SK-N-SH (cell line): ENCODE measurements at regions not wholly inside any gene's neighbourhood (a gene's known extent, or its start where the extent isn't known, plus 50 kb on each side); places are given as distances from the start of the nearest gene placed in this dataset.

Experiments used
- CTCF ChIA-PET: fragments of 300-600, 350-600 bp; formaldehyde crosslinking; extraction: SDS; loops from one replicate; lab custom pipeline; 2021; lab: Yijun Ruan, JAX
- POLR2A ChIA-PET: fragments of 350-600 bp; sonication (Branson Sonifier 250); formaldehyde crosslinking; extraction: SDS; loops from one replicate; lab custom pipeline; 2020; ENCODE audit warnings: antibody characterized with exemption, inconsistent platforms; lab: Yijun Ruan, JAX
- DNase-seq: peaks from one replicate; pipeline ENCODE4 v3.0.0; 2012
- H2AFZ ChIP-seq: fragments of 200-600 bp; sonication (generic); 2 replicates; pipeline ENCODE4 v1.8.1; 2016; ENCODE audit warnings: antibody characterized with exemption, mild to moderate bottlenecking, low read depth
- H3F3A ChIP-seq: fragments of 200-600 bp; sonication (generic); replicated peaks from 2 replicates; pipeline ENCODE3; 2016; ENCODE audit warnings: antibody characterized with exemption, mild to moderate bottlenecking; ENCODE audit not compliant: insufficient read depth
- H3K27ac ChIP-seq, 2 experiments: fragments of 200-500 bp in 1 of 2; fragments of 200-600 bp in 1 of 2; sonication (Bioruptor generic) in 1 of 2; sonication (generic), shearing (Covaris generic) in 1 of 2; 2 replicates each; pipeline versions ENCODE4 v1.5.1 to v1.6.1; 2014 to 2016; ENCODE audit warnings: low read depth in 2 of 2, inconsistent platforms in 1 of 2, low read length in 1 of 2, mild to moderate bottlenecking in 1 of 2, mixed read lengths in 1 of 2
- H3K27me3 ChIP-seq: fragments of 200-600 bp; sonication (generic), shearing (Covaris generic); 2 replicates; pipeline ENCODE4 v1.6.1; 2016; ENCODE audit warnings: mixed run types; ENCODE audit not compliant: insufficient read depth
- H3K36me3 ChIP-seq, 2 experiments: fragments of 200-500 bp in 1 of 2; fragments of 200-600 bp in 1 of 2; sonication (Bioruptor generic) in 1 of 2; sonication (generic) in 1 of 2; replicated peaks in 1 of 2; 2 replicates each; pipeline versions ENCODE3 to v1.5.1; 2014 to 2016; ENCODE audit warnings: low read length in 1 of 2, mild to moderate bottlenecking in 1 of 2; ENCODE audit not compliant: insufficient read depth in 2 of 2, control insufficient read depth in 1 of 2
- H3K4me1 ChIP-seq, 2 experiments: fragments of 200-500 bp in 1 of 2; fragments of 200-600 bp in 1 of 2; sonication (Bioruptor generic) in 1 of 2; sonication (generic), shearing (Covaris generic) in 1 of 2; 2 replicates each; pipeline versions ENCODE4 v1.5.1 to v1.6.1; 2014 to 2016; ENCODE audit warnings: low read depth in 1 of 2, low read length in 1 of 2, mixed run types in 1 of 2; ENCODE audit not compliant: insufficient read depth in 2 of 2, control insufficient read depth in 1 of 2
- H3K4me2 ChIP-seq: fragments of 200-600 bp; sonication (generic), shearing (Covaris generic); 2 replicates; pipeline ENCODE4 v1.6.1; 2017; ENCODE audit warnings: mixed run types
- H3K4me3 ChIP-seq, 2 experiments: fragments of 200-500 bp in 1 of 2; fragments of 200-600 bp in 1 of 2; sonication (Bioruptor generic) in 1 of 2; sonication (generic), shearing (Covaris generic) in 1 of 2; 2 replicates each; pipeline versions ENCODE4 v1.5.1 to v1.8.1; 2014 to 2016; ENCODE audit warnings: low read depth in 2 of 2, inconsistent platforms in 1 of 2, low read length in 1 of 2, mild to moderate bottlenecking in 1 of 2, mixed read lengths in 1 of 2, moderate library complexity in 1 of 2
- H3K79me2 ChIP-seq: fragments of 200-600 bp; sonication (generic); 2 replicates; pipeline ENCODE4 v1.8.1; 2017; ENCODE audit warnings: mild to moderate bottlenecking; ENCODE audit not compliant: insufficient read depth
- H3K9ac ChIP-seq: fragments of 200-600 bp; sonication (generic); 2 replicates; pipeline ENCODE4 v1.6.1; 2017; ENCODE audit warnings: mixed run types
- H3K9me2 ChIP-seq: fragments of 200-600 bp; sonication (generic); 2 replicates; pipeline ENCODE4 v1.6.1; 2017; ENCODE audit warnings: mixed run types
- H3K9me3 ChIP-seq: fragments of 200-600 bp; sonication (generic); 2 replicates; pipeline ENCODE4 v1.6.1; 2017; ENCODE audit warnings: mixed run types, mild to moderate bottlenecking, moderate library complexity
- H4K20me1 ChIP-seq: fragments of 200-600 bp; sonication (generic); 2 replicates; pipeline ENCODE4 v1.6.1; 2017; ENCODE audit warnings: mild to moderate bottlenecking, mixed run types; ENCODE audit not compliant: insufficient read depth
- CTCF ChIP-seq: fragments of 200-600 bp; sonication (generic); IDR thresholded peaks from 2 replicates; pipeline ENCODE4 v1.6.1; 2017; ENCODE audit warnings: antibody characterized with exemption, mild to moderate bottlenecking, moderate library complexity
- ELF1 ChIP-seq: IDR thresholded peaks from 2 replicates; pipeline ENCODE4 v1.4.0; 2012
- EP300 ChIP-seq, 2 experiments: IDR thresholded peaks; 2 replicates each; pipeline versions ENCODE4 v1.4.0 to v1.6.1; 2012; ENCODE audit warnings: borderline replicate concordance in 1 of 2, low read depth in 1 of 2, low read length in 1 of 2
- EZH2phosphoT487 ChIP-seq: fragments of 200-600 bp; sonication (generic); IDR thresholded peaks from 2 replicates; pipeline ENCODE4 v1.6.1; 2017; ENCODE audit warnings: low read depth, mixed run types, mild to moderate bottlenecking, antibody characterized with exemption, moderate library complexity, borderline replicate concordance
- FOSL2 ChIP-seq: IDR thresholded peaks from 2 replicates; pipeline ENCODE4 v1.4.0; 2012; ENCODE audit warnings: low read depth, mild to moderate bottlenecking, moderate library complexity, borderline replicate concordance
- FOXJ3 ChIP-seq: sonication (generic); formaldehyde crosslinking; IDR thresholded peaks from 2 replicates; pipeline ENCODE4 v1.5.1; 2020; ENCODE audit warnings: mild to moderate bottlenecking, missing genetic modification reagents
- GABPA ChIP-seq: IDR thresholded peaks from 2 replicates; pipeline ENCODE4 v1.4.0; 2012; ENCODE audit warnings: low read depth, mild to moderate bottlenecking
- IRF3 ChIP-seq: fragments of 150-350 bp; IDR thresholded peaks from 2 replicates; pipeline ENCODE4 v1.6.1; 2016; ENCODE audit warnings: mild to moderate bottlenecking, low read depth, low read length
- MAX ChIP-seq: IDR thresholded peaks from 2 replicates; pipeline ENCODE4 v1.4.0; 2012; ENCODE audit warnings: low read depth
- MEF2A ChIP-seq: IDR thresholded peaks from 2 replicates; pipeline ENCODE4 v1.4.0; 2012; ENCODE audit warnings: low read depth, borderline replicate concordance
- PBX3 ChIP-seq: IDR thresholded peaks from 2 replicates; pipeline ENCODE4; 2012
- POLR2AphosphoS5 ChIP-seq: IDR thresholded peaks from 2 replicates; pipeline ENCODE4 v1.6.1; 2012; ENCODE audit warnings: low read depth, low read length
- REST ChIP-seq: IDR thresholded peaks from 2 replicates; pipeline ENCODE4 v1.6.1; 2012; ENCODE audit warnings: mild to moderate bottlenecking, low read depth, low read length, moderate library complexity
- RFX5 ChIP-seq: IDR thresholded peaks from 2 replicates; pipeline ENCODE4 v1.6.1; 2012; ENCODE audit warnings: mild to moderate bottlenecking, improper control_type of control experiment, low read length
- RXRA ChIP-seq: IDR thresholded peaks from 2 replicates; pipeline ENCODE4 v1.4.0; 2012; ENCODE audit warnings: low read depth, mild to moderate bottlenecking, borderline replicate concordance
- USF1 ChIP-seq: IDR thresholded peaks from 2 replicates; pipeline ENCODE4 v1.4.0; 2012; ENCODE audit warnings: low read depth, borderline replicate concordance
- USF2 ChIP-seq: fragments of 150-350 bp; IDR thresholded peaks from 2 replicates; pipeline ENCODE4 v1.6.1; 2017; ENCODE audit warnings: antibody characterized with exemption, low read length, low read depth, borderline replicate concordance
- YY1 ChIP-seq: IDR thresholded peaks from 2 replicates; pipeline ENCODE4 v1.4.0; 2012; ENCODE audit warnings: low read depth, mild to moderate bottlenecking
- WGBS: methylation state at CpG from one replicate; pipeline ENCODE4 v1.1.6; 2017; ENCODE audit warnings: low lambda C conversion rate; 5-methylcytosine and 5-hydroxymethylcytosine counted together

- Histone ChIP-seq H3F3A (no peaks in the 10 kb centered on the region), H3K9me3 (no peaks in the 10 kb centered on the region), H3K4me3 (no peak overlapping the region), H3K9me2 (no peaks in the 10 kb centered on the region), H3K27ac (no peak overlapping the region), H3K4me2 (no peak overlapping the region), H3K79me2 (no peaks in the 10 kb centered on the region), H3K4me1 (no peaks in the 10 kb centered on the region), H2AFZ (no peak overlapping the region), H3K36me3 (no peaks in the 10 kb centered on the region), H4K20me1 (no peaks in the 10 kb centered on the region), H3K9ac (no peak overlapping the region), H3K27me3 (peaks cover 5% of the 10 kb centered on the region; the same call in 1 of the 2 replicates)
- CTCF ChIA-PET = no interaction called here
- TF ChIP-seq MAX (no peak), IRF3 (no peak), USF2 (no peak), GABPA (no peak), USF1 (no peak), EP300 (IDR thresholded peaks at IDR 0.05; ENCODE audit: borderline replicate concordance in 1 of 2, low read depth in 1 of 2, low read length in 1 of 2) (no peak), REST (no peak)
- POLR2A ChIA-PET = no interaction called here
- no peak for DNase-seq
Observed at GRCh38 chr3:30964612-30965011, 70.2 kb upstream of the GADL1 start.

GRCh38 chr3:30966896-30967295 is 72.4 kb upstream of the GADL1 start:
- Histone ChIP-seq H3K27ac (no peak overlapping the region), H3K79me2 (no peaks in the 10 kb centered on the region), H3K27me3 (peaks cover 5% of the 10 kb centered on the region; the same call in 1 of the 2 replicates), H3K36me3 (no peaks in the 10 kb centered on the region), H3K4me2 (no peak overlapping the region), H3K9ac (no peak overlapping the region), H3F3A (no peaks in the 10 kb centered on the region), H3K4me1 (peaks cover 0 to 2% of the 10 kb centered on the region in 2 experiments; a peak in 2 of 4 replicates), H2AFZ (no peak overlapping the region), H3K9me2 (no peaks in the 10 kb centered on the region), H3K4me3 (no peak overlapping the region), H3K9me3 (no peaks in the 10 kb centered on the region), H4K20me1 (no peaks in the 10 kb centered on the region)
- 44% methylated on average over 7 of the region's 7 CpGs for WGBS
- ChIA-PET POLR2A (no interaction called here), CTCF (interaction anchor here (1.4 kb wide), 1 partner anchor 32 kb away, joined by 3 read pairs; no protein-coding TSS in a partner anchor)
- no peak for DNase-seq
- TF ChIP-seq MEF2A = no peak
- no peak for TF ChIP-seq CTCF
- TF ChIP-seq PBX3 = no peak
- TF ChIP-seq FOSL2 = no peak
- TF ChIP-seq FOXJ3 (CRISPR knock-in tag) = no peak
- no peak for TF ChIP-seq RFX5
- no peak for TF ChIP-seq EZH2phosphoT487
- TF ChIP-seq YY1 = no peak
- no peak for TF ChIP-seq RXRA
- no peak for TF ChIP-seq POLR2AphosphoS5
- TF ChIP-seq ELF1 = no peak
